Sigmoid colon (tissue), 6 donors: ENCODE measurements at regions not wholly inside any gene's neighbourhood (a gene's known extent, or its start where the extent isn't known, plus 50 kb on each side); places are given as distances from the start of the nearest gene placed in this dataset.

Experiments used
- DNase-seq: peaks from one replicate; pipeline ENCODE4 v3.0.0-alpha.2; 2019
- H3K27ac ChIP-seq, 4 donors: fragments of 200-600 bp; sonication (generic); one replicate each; pipeline ENCODE4 v1.5.1; 2016 to 2019; ENCODE audit warnings: mild to moderate bottlenecking in 1 of 4
- H3K27me3 ChIP-seq, 3 donors: fragments of 200-600 bp; sonication (generic); one replicate each; pipeline ENCODE4 v1.5.1; 2019; ENCODE audit warnings: mild to moderate bottlenecking in 1 of 3
- H3K36me3 ChIP-seq, 4 donors: fragments of 200-600 bp; sonication (generic); one replicate each; pipeline ENCODE4 v1.5.1; 2016 to 2019
- H3K4me1 ChIP-seq, 4 donors: fragments of 200-600 bp; sonication (generic); one replicate each; pipeline ENCODE4 v1.5.1; 2017 to 2019
- H3K4me3 ChIP-seq, 4 donors: fragments of 200-600 bp; sonication (generic); one replicate each; pipeline ENCODE4 v1.5.1; 2017 to 2019; ENCODE audit warnings: mild to moderate bottlenecking in 2 of 4, moderate library complexity in 1 of 4
- H3K9me3 ChIP-seq, 4 donors: fragments of 200-600 bp in 3 of 4; sonication (generic) in 3 of 4; one replicate each; pipeline versions ENCODE4 v1.5.1 to v1.6.1; 2013 to 2019
- EP300 ChIP-seq, 4 donors: sonication (generic); formaldehyde crosslinking; IDR thresholded peaks; one replicate each; pipeline ENCODE4 v1.6.1; 2017; ENCODE audit warnings: antibody characterized with exemption in 4 of 4
- POLR2A ChIP-seq, 2 donors: fragments of 450-650 bp; IDR thresholded peaks; one replicate each; pipeline ENCODE4 v1.6.1; 2016; ENCODE audit warnings: antibody characterized with exemption in 2 of 2, mild to moderate bottlenecking in 2 of 2, moderate library complexity in 2 of 2
- POLR2AphosphoS5 ChIP-seq, 4 donors: sonication (generic); formaldehyde crosslinking; IDR thresholded peaks; one replicate each; pipeline ENCODE4 v1.6.1; 2017; ENCODE audit warnings: antibody characterized with exemption in 4 of 4
- WGBS, 2 donors: extraction: QIAGEN DNeasy Blood & Tissue Kit; methylation state at CpG; one replicate each; pipeline ENCODE4 v1.1.7; 2013; 5-methylcytosine and 5-hydroxymethylcytosine counted together
- intact Hi-C: fragments of 100-400 bp; cut with DNase I; formaldehyde crosslinking; loops from one replicate; pipeline ENCODE4 v1.15.1; 2023
- TF ChIP-seq, protein P1 (sequence below), 4 experiments: fragments of 450-650 bp in 3 of 4; fragments of 200-600 bp in 1 of 4; IDR thresholded peaks; one replicate each; pipeline ENCODE4 v1.5.1; 2016 to 2019; ENCODE audit warnings: antibody characterized with exemption in 4 of 4, mild to moderate bottlenecking in 3 of 4, moderate library complexity in 2 of 4
- donor health status: healthy with polysubstance abuse.
- donor health status: healthy.

- Histone ChIP-seq H3K27ac (no peak overlapping the region), H3K9me3 (peaks cover 0 to 3% (median 0%) of the 10 kb centered on the region in 4 donors), H3K4me3 (no peak overlapping the region), H3K4me1 (no peaks in the 10 kb centered on the region), H3K27me3 (no peaks in the 10 kb centered on the region), H3K36me3 (no peaks in the 10 kb centered on the region)
- 94 to 99% methylated on average over 1 of the region's 1 CpG for WGBS, 2 donors
- DNase-seq: no peak
- no peak for TF ChIP-seq POLR2A (IDR thresholded peaks at IDR 0.05)
- TF ChIP-seq, protein P1, sequence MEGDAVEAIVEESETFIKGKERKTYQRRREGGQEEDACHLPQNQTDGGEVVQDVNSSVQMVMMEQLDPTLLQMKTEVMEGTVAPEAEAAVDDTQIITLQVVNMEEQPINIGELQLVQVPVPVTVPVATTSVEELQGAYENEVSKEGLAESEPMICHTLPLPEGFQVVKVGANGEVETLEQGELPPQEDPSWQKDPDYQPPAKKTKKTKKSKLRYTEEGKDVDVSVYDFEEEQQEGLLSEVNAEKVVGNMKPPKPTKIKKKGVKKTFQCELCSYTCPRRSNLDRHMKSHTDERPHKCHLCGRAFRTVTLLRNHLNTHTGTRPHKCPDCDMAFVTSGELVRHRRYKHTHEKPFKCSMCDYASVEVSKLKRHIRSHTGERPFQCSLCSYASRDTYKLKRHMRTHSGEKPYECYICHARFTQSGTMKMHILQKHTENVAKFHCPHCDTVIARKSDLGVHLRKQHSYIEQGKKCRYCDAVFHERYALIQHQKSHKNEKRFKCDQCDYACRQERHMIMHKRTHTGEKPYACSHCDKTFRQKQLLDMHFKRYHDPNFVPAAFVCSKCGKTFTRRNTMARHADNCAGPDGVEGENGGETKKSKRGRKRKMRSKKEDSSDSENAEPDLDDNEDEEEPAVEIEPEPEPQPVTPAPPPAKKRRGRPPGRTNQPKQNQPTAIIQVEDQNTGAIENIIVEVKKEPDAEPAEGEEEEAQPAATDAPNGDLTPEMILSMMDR (IDR thresholded peaks at IDR 0.05): no peak
- no peak for TF ChIP-seq EP300 (IDR thresholded peaks at IDR 0.05)
- TF ChIP-seq POLR2AphosphoS5 (IDR thresholded peaks at IDR 0.05): no peak
- intact Hi-C loops: no loop called here
Observed at GRCh38 chr7:38120076-38120475, 58.0 kb upstream of the STARD3NL start.

GRCh38 chr7:38122501-38122900 is 55.5 kb upstream of the STARD3NL start:
- intact Hi-C loops: no loop called here
- H3K27ac ChIP-seq: no peak overlapping the region
- H3K4me3 ChIP-seq: no peak overlapping the region
- TF ChIP-seq POLR2AphosphoS5 (IDR thresholded peaks at IDR 0.05) (no peak), POLR2A (IDR thresholded peaks at IDR 0.05) (no peak), EP300 (IDR thresholded peaks at IDR 0.05) (no peak)
- TF ChIP-seq, protein P1 (IDR thresholded peaks at IDR 0.05): no peak
- H3K9me3 ChIP-seq: peaks cover 0 to 3% (median 0%) of the 10 kb centered on the region in 4 donors
- H3K36me3 ChIP-seq: no peaks in the 10 kb centered on the region
- no peaks in the 10 kb centered on the region for H3K27me3 ChIP-seq
- WGBS, 2 donors: 70 to 73% methylated on average over 4 of the region's 4 CpGs
- DNase-seq: no peak
- no peaks in the 10 kb centered on the region for H3K4me1 ChIP-seq

GRCh38 chr7:38123494-38123893 is 54.6 kb upstream of the STARD3NL start:
- H3K27me3 ChIP-seq: no peaks in the 10 kb centered on the region
- intact Hi-C loops: no loop called here
- WGBS, 2 donors: 74 to 92% methylated on average over 3 of the region's 3 CpGs
- no peak overlapping the region for H3K27ac ChIP-seq
- no peaks in the 10 kb centered on the region for H3K36me3 ChIP-seq
- no peak overlapping the region for H3K4me3 ChIP-seq
- TF ChIP-seq EP300 (IDR thresholded peaks at IDR 0.05): no peak
- TF ChIP-seq POLR2AphosphoS5 (IDR thresholded peaks at IDR 0.05): no peak
- TF ChIP-seq, protein P1 (IDR thresholded peaks at IDR 0.05): no peak
- no peak for TF ChIP-seq POLR2A (IDR thresholded peaks at IDR 0.05)
- no peak for DNase-seq
- H3K4me1 ChIP-seq: no peaks in the 10 kb centered on the region
- H3K9me3 ChIP-seq: peaks cover 0 to 3% (median 0%) of the 10 kb centered on the region in 4 donors

DNA sequence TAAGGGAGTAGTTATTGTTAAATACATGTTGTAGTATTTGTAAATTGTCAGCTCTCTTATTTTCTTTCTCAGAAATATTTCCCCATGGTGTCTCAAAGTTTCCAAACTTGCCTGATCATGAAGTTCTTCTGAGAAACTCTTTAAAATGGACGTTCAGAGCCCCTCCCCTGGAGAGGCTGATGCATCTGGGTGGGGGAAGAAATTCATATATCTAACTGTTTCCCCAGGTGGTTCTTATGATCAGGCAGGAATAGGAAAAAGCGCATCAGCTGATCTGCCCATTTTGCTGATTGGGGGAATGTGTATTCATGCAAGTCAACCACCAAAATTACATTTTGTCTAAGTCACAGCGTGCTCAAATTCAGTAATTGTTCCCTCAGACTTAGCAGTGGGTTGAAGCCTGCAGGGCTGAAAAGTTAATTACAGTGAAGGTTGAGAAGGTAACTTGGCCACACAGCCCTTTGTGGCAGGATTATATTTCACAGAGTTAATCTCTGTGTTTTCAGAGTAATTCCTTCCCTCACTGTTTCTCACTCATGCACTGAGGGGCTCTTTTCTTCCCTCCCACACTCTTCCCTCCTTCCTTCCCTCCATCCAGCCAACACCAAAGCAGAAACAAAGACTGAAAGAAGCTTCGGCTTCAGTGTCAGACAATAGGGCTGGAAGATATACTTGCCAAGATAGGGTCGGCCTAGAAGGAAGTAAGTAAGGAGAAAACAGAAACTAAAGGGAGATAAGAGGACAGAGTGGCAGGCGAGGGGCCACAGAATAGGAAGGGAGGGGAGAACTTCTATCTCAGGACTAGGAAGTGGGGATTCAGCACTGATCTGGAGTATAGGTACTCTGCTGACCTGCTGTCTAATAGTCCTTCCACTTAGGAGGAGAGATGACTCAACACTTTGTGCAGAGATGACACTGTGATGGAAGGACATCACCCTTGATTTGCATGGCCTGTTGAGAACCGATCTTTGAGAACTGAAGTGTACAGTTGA is 50.5 kb upstream of the STARD3NL start:
- no peaks in the 10 kb centered on the region for H3K27me3 ChIP-seq
- WGBS, 2 donors: 71 to 72% methylated on average over 7 of the region's 7 CpGs
- TF ChIP-seq, protein P1 (IDR thresholded peaks at IDR 0.05): no peak
- TF ChIP-seq POLR2AphosphoS5 (IDR thresholded peaks at IDR 0.05) (no peak), POLR2A (IDR thresholded peaks at IDR 0.05) (no peak), EP300 (IDR thresholded peaks at IDR 0.05) (no peak)
- no peak for DNase-seq
- intact Hi-C loops: no loop called here
- no peak overlapping the region for H3K27ac ChIP-seq
- H3K4me3 ChIP-seq: no peak overlapping the region
- no peaks in the 10 kb centered on the region for H3K9me3 ChIP-seq
- no peaks in the 10 kb centered on the region for H3K36me3 ChIP-seq
- H3K4me1 ChIP-seq: no peaks in the 10 kb centered on the region
